GM12878 (cell line): ENCODE measurements at regions not wholly inside any gene's neighbourhood (a gene's known extent, or its start where the extent isn't known, plus 50 kb on each side); places are given as distances from the start of the nearest gene placed in this dataset.

Source experiments
- ATAC-seq: fragments of 200-7000 bp; cut with Tn5 transposase; 3 replicates; pipeline ENCODE4 v1.9.1; 2020; ENCODE audit warnings: mild to moderate bottlenecking, moderate library complexity
- BruUV-seq: library from RNA; stranded (reverse); fragments of 400-500 nt; replicated peaks from 2 replicates; lab custom pipeline; 2021; lab: Mats Ljungman, UMichigan
- CTCF ChIA-PET: fragments of 300-600 bp; sonication (Branson Sonifier 250); formaldehyde crosslinking; extraction: SDS; loops from one replicate; lab custom pipeline; 2021; ENCODE audit warnings: inconsistent platforms; lab: Yijun Ruan, JAX
- POLR2A ChIA-PET: fragments of 350-600 bp; formaldehyde crosslinking; extraction: SDS; loops from one replicate; lab custom pipeline; 2021; ENCODE audit warnings: inconsistent platforms; lab: Charles Lee
- RAD21 ChIA-PET: fragments of 300-600 bp; sonication (Branson Sonifier 250); formaldehyde crosslinking; loops from one replicate; lab custom pipeline; 2023; ENCODE audit warnings: antibody characterized with exemption; ENCODE audit not compliant: unreplicated experiment; lab: Charles Lee
- SMC1A ChIA-PET: fragments of 300-600 bp; sonication (Branson Sonifier 250); formaldehyde crosslinking; loops from one replicate; lab custom pipeline; 2023; ENCODE audit not compliant: unreplicated experiment, uncharacterized antibody; lab: Charles Lee
- DNase-seq: peaks from one replicate; pipeline ENCODE4 v3.0.0-alpha.2; 2011; ENCODE audit warnings: low read depth, low spot score
- FAIRE-seq: peaks from 3 replicates; lab custom pipeline; 2011; peaks lifted over from hg19 to GRCh38; lab: Jason Lieb, UNC
- H2AFZ ChIP-seq: 2 replicates; pipeline ENCODE4 v1.6.0; 2011; ENCODE audit warnings: low read depth, low read length, control low read depth; ENCODE audit not compliant: control insufficient read depth
- H3K27ac ChIP-seq: 2 replicates; pipeline ENCODE4 v1.5.1; 2011; ENCODE audit warnings: control low read depth; ENCODE audit not compliant: control insufficient read depth, insufficient read depth
- H3K27me3 ChIP-seq, 2 experiments: replicated peaks in 1 of 2; 2 replicates each; pipeline versions ENCODE4 v1.6.0 to v1.6.1; 2011; ENCODE audit warnings: low read length in 1 of 2; ENCODE audit not compliant: control insufficient read depth in 2 of 2, insufficient read depth in 2 of 2
- H3K36me3 ChIP-seq, 2 experiments: 2 replicates each; pipeline ENCODE4 v1.5.1; 2011; ENCODE audit warnings: low read length in 1 of 2; ENCODE audit not compliant: control insufficient read depth in 2 of 2, insufficient read depth in 2 of 2
- H3K4me1 ChIP-seq: 2 replicates; pipeline ENCODE4 v1.6.1; 2011; ENCODE audit warnings: mild to moderate bottlenecking, low read length, moderate library complexity, mixed read lengths; ENCODE audit not compliant: control insufficient read depth, insufficient read depth
- H3K4me2 ChIP-seq: 2 replicates; pipeline ENCODE4 v1.6.0; 2011; ENCODE audit warnings: control low read depth; ENCODE audit not compliant: control insufficient read depth, insufficient read depth
- H3K4me3 ChIP-seq: fragments of 200-600 bp; sonication (generic); 2 replicates; pipeline ENCODE4 v1.5.1; 2016
- H3K79me2 ChIP-seq: 2 replicates; pipeline ENCODE4 v1.6.0; 2011; ENCODE audit warnings: low read length; ENCODE audit not compliant: control insufficient read depth, insufficient read depth
- H3K9ac ChIP-seq: 2 replicates; pipeline ENCODE4 v1.8.0; 2011; ENCODE audit warnings: low read length, control low read depth, mixed read lengths; ENCODE audit not compliant: control insufficient read depth, insufficient read depth
- H3K9me3 ChIP-seq: replicated peaks from 3 replicates; pipeline ENCODE4 v1.5.1; 2011; ENCODE audit warnings: mild to moderate bottlenecking, low read length; ENCODE audit not compliant: control insufficient read depth, insufficient read depth
- H4K20me1 ChIP-seq: 2 replicates; pipeline ENCODE4 v1.6.0; 2011; ENCODE audit not compliant: control insufficient read depth, insufficient read depth
- BACH1 ChIP-seq: fragments of 450-650 bp; IDR thresholded peaks from 2 replicates; pipeline ENCODE4 v1.6.1; 2017; ENCODE audit warnings: mild to moderate bottlenecking, borderline replicate concordance
- BMI1 ChIP-seq: fragments of 450-650 bp; IDR thresholded peaks from 2 replicates; pipeline ENCODE4 v1.6.1; 2016; ENCODE audit warnings: mild to moderate bottlenecking, moderate library complexity, borderline replicate concordance
- BRCA1 ChIP-seq: IDR thresholded peaks from 2 replicates; pipeline ENCODE4 v1.6.1; 2011; ENCODE audit warnings: low read depth, low read length, improper control_type of control experiment
- CHD4 ChIP-seq: fragments of 200-600 bp; sonication (generic); IDR thresholded peaks from 2 replicates; pipeline ENCODE4 v1.6.1; 2016; ENCODE audit warnings: mild to moderate bottlenecking
- IRF5 ChIP-seq: fragments of 450-650 bp; IDR thresholded peaks from 2 replicates; pipeline ENCODE4 v1.6.1; 2017; ENCODE audit warnings: borderline replicate concordance
- MEF2B ChIP-seq: fragments of 450-650 bp; IDR thresholded peaks from 2 replicates; pipeline ENCODE4 v1.6.1; 2018; ENCODE audit warnings: mild to moderate bottlenecking, moderate library complexity; ENCODE audit not compliant: partially characterized antibody, poor library complexity, severe bottlenecking
- MYB ChIP-seq: fragments of 150-350 bp; IDR thresholded peaks from 2 replicates; pipeline ENCODE4 v1.6.1; 2014; ENCODE audit warnings: mild to moderate bottlenecking, low read depth, low read length, borderline replicate concordance
- POLR2A ChIP-seq: IDR thresholded peaks from 2 replicates; pipeline ENCODE4 v1.6.1; 2011; ENCODE audit warnings: low read depth, mild to moderate bottlenecking, low read length
- RB1 ChIP-seq: fragments of 450-650 bp; formaldehyde crosslinking; IDR thresholded peaks from 2 replicates; pipeline ENCODE4 v1.6.1; 2017; ENCODE audit warnings: mild to moderate bottlenecking, borderline replicate concordance
- REST ChIP-seq: IDR thresholded peaks from 2 replicates; pipeline ENCODE4 v1.6.1; 2012; ENCODE audit warnings: mild to moderate bottlenecking, low read depth, low read length
- RFX5 ChIP-seq: IDR thresholded peaks from 2 replicates; pipeline ENCODE4 v1.6.1; 2011; ENCODE audit warnings: low read depth, low read length, improper control_type of control experiment
- SMAD5 ChIP-seq: IDR thresholded peaks from 2 replicates; pipeline ENCODE4 v1.6.1; 2016; ENCODE audit warnings: antibody characterized with exemption, low read depth
- WRNIP1 ChIP-seq: IDR thresholded peaks from 2 replicates; pipeline ENCODE4 v1.6.1; 2011; ENCODE audit warnings: low read depth, low read length, improper control_type of control experiment, borderline replicate concordance
- ZNF384 ChIP-seq: IDR thresholded peaks from 2 replicates; pipeline ENCODE4 v1.6.1; 2012; ENCODE audit warnings: low read depth, mild to moderate bottlenecking, low read length, improper control_type of control experiment, borderline replicate concordance
- ZSCAN29 ChIP-seq: fragments of 450-650 bp; IDR thresholded peaks from 2 replicates; pipeline ENCODE4 v1.6.1; 2017; ENCODE audit warnings: mild to moderate bottlenecking, moderate library complexity
- WGBS: methylation state at CpG from one replicate; pipeline ENCODE4 v1.1.6; 2016; ENCODE audit warnings: low lambda C conversion rate; ENCODE audit not compliant: insufficient replicate concordance, insufficient coverage; ENCODE audit errors: missing lambda C conversion rate; 5-methylcytosine and 5-hydroxymethylcytosine counted together
- in situ Hi-C: fragments of 300-500 bp; cut with MboI; formaldehyde crosslinking; loops from 9 replicates; pipeline ENCODE4 v1.14.3; 2018; ENCODE audit warnings: mixed read lengths
- intact Hi-C: fragments of 100-400 bp; cut with micrococcal nuclease; formaldehyde crosslinking; loops from one replicate; pipeline ENCODE4 v1.14.2; 2022; ENCODE audit not compliant: unreplicated experiment
- TF ChIP-seq, protein P1 (sequence below): IDR thresholded peaks from 2 replicates; pipeline ENCODE4 v1.6.1; 2012; ENCODE audit warnings: low read depth, low read length, improper control_type of control experiment
- TF ChIP-seq, protein P2 (sequence below): fragments of 450-650 bp; IDR thresholded peaks from 2 replicates; pipeline ENCODE4 v1.6.1; 2017; ENCODE audit warnings: mild to moderate bottlenecking

- Histone ChIP-seq H3K4me2 (no peak overlapping the region), H3K4me1 (no peaks in the 10 kb centered on the region), H3K4me3 (no peak overlapping the region), H3K36me3 (no peaks in the 10 kb centered on the region), H4K20me1 (no peaks in the 10 kb centered on the region), H3K27me3 (no peaks in the 10 kb centered on the region), H3K27ac (no peak overlapping the region), H3K9ac (no peak overlapping the region), H3K9me3 (no peaks in the 10 kb centered on the region), H2AFZ (no peak overlapping the region), H3K79me2 (no peaks in the 10 kb centered on the region)
- ChIA-PET CTCF (interaction anchor here (1.4 to 1.7 kb wide), 2 partner anchors 56 to 215 kb away, joined by 3 to 4 read pairs; no protein-coding TSS in a partner anchor), POLR2A (no interaction called here), SMC1A (interaction anchor here (0.9 to 1.4 kb wide), 3 partner anchors 53 to 56 kb away, joined by 3 read pairs; no protein-coding TSS in a partner anchor), RAD21 (no interaction called here)
- FAIRE-seq, result no peak
- TF ChIP-seq ZNF384 (no peak), CHD4 (no peak), POLR2A (no peak), RFX5 (no peak), WRNIP1 (no peak), MEF2B (no peak), RB1 (no peak), ZSCAN29 (no peak), BRCA1 (no peak), BMI1 (no peak), SMAD5 (no peak), BACH1 (no peak), REST (no peak), MYB (no peak), IRF5 (no peak)
- TF ChIP-seq, protein P1, sequence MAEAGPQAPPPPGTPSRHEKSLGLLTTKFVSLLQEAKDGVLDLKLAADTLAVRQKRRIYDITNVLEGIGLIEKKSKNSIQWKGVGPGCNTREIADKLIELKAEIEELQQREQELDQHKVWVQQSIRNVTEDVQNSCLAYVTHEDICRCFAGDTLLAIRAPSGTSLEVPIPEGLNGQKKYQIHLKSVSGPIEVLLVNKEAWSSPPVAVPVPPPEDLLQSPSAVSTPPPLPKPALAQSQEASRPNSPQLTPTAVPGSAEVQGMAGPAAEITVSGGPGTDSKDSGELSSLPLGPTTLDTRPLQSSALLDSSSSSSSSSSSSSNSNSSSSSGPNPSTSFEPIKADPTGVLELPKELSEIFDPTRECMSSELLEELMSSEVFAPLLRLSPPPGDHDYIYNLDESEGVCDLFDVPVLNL, result no peak
- TF ChIP-seq, protein P2, sequence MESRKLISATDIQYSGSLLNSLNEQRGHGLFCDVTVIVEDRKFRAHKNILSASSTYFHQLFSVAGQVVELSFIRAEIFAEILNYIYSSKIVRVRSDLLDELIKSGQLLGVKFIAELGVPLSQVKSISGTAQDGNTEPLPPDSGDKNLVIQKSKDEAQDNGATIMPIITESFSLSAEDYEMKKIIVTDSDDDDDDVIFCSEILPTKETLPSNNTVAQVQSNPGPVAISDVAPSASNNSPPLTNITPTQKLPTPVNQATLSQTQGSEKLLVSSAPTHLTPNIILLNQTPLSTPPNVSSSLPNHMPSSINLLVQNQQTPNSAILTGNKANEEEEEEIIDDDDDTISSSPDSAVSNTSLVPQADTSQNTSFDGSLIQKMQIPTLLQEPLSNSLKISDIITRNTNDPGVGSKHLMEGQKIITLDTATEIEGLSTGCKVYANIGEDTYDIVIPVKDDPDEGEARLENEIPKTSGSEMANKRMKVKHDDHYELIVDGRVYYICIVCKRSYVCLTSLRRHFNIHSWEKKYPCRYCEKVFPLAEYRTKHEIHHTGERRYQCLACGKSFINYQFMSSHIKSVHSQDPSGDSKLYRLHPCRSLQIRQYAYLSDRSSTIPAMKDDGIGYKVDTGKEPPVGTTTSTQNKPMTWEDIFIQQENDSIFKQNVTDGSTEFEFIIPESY, result no peak
- intact Hi-C loops, result no loop called here
- no peak for DNase-seq
- 70% methylated on average over 1 of the region's 1 CpG for WGBS
- in situ Hi-C loops, result no loop called here
- no peak for ATAC-seq
- BruUV-seq, result no TSS peak
These were observed 154.4 kb upstream of the UGT8 start for GRCh38 chr4:114444211-114444610.
